ENCODE measurements at regions not wholly inside any gene's neighbourhood (a gene's known extent, or its start where the extent isn't known, plus 50 kb on each side); places are given as distances from the start of the nearest gene placed in this dataset.

DNA sequence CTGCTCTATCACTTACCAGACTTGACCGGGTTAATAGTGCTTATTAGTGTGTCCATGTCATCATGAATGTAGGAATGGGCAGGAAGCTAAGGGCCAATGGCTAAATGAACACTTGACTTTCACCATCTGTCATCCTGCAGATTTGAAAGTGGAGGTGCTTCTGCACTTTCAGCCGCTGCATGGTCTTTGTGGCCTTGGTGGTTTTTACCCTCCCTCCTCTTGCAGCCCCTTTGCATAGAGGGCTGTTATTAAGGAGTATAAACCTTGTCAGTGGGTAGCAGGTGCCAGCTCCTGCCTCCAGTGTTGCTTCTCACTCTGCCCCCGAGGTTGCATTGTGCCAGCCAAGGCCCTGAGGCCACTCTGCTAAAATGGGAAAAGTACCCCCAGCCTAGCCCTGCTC is 122.2 kb upstream of the TNFAIP3 start:
- TF ChIP-seq POLR2A (IDR thresholded peaks at IDR 0.05; ENCODE audit: control extremely low read depth in 1 of 2, low read depth in 2 of 2, low read length in 2 of 2): no peak
- TF ChIP-seq PHF8 (conservative IDR thresholded peaks at IDR 0.05; ENCODE audit: low read depth, low read length): no peak
- TF ChIP-seq, protein P1, sequence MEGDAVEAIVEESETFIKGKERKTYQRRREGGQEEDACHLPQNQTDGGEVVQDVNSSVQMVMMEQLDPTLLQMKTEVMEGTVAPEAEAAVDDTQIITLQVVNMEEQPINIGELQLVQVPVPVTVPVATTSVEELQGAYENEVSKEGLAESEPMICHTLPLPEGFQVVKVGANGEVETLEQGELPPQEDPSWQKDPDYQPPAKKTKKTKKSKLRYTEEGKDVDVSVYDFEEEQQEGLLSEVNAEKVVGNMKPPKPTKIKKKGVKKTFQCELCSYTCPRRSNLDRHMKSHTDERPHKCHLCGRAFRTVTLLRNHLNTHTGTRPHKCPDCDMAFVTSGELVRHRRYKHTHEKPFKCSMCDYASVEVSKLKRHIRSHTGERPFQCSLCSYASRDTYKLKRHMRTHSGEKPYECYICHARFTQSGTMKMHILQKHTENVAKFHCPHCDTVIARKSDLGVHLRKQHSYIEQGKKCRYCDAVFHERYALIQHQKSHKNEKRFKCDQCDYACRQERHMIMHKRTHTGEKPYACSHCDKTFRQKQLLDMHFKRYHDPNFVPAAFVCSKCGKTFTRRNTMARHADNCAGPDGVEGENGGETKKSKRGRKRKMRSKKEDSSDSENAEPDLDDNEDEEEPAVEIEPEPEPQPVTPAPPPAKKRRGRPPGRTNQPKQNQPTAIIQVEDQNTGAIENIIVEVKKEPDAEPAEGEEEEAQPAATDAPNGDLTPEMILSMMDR (IDR thresholded peaks at IDR 0.05; ENCODE audit: control extremely low read depth in 1 of 3, insufficient read depth in 1 of 3, low read depth in 1 of 3, low read length in 3 of 3): no peak
- no peak for TF ChIP-seq CEBPB (IDR thresholded peaks at IDR 0.05; ENCODE audit: low read depth, low read length)
- TF ChIP-seq ATF2 (IDR thresholded peaks at IDR 0.05; ENCODE audit: low read length): no peak
- TF ChIP-seq CREB1 (IDR thresholded peaks at IDR 0.05): no peak
- TF ChIP-seq GABPA (IDR thresholded peaks at IDR 0.05; ENCODE audit: borderline replicate concordance, insufficient read depth, low read length): no peak
- no peak for TF ChIP-seq MAX (IDR thresholded peaks at IDR 0.05)

Measured in H1 (cell line).